Stimulated activated CD4-positive, alpha-beta T cell treated with anti-CD3 and anti-CD28 coated beads, Interleukin-12 subunit alpha, Interleukin-12 subunit beta, amount 100 ng/mL, for 24 hours (primary cell): ENCODE measurements at regions not wholly inside any gene's neighbourhood (a gene's known extent, or its start where the extent isn't known, plus 50 kb on each side); places are given as distances from the start of the nearest gene placed in this dataset.
"Not testable (repeated sequence)": the region's sequence is repeated elsewhere in the genome, so short reads cannot be mapped to it uniquely, and the experiment has no call there.

Experiments
- DNase-seq, 2 experiments: peaks; one replicate each; pipeline ENCODE4 v3.0.0-alpha.2; 2020; ENCODE audit warnings: low read depth in 2 of 2

- DNase-seq: no peak
These were observed 188.8 kb downstream of the EDN1 start for GRCh38 chr6:12478921-12479320.

DNA sequence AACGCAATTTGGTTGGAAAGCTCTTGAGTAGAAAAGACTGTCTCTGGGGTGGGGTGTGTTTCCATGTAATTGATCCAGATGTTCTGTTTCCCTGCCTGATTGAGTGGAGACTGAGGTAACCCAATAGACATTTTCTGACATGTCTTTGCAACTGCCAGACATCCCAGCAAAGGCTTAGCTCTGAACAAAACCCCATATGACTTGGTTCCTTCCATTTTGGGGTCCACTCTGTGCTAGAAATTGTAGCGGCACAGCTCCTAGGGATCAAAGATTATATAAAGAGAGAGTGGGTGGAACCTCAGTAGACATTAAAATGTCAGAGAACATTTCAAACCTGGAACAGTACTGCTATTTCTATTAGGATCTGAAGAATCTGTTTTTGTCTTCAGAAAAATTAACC is 189.3 kb downstream of the EDN1 start:
- no peak for DNase-seq

- DNase-seq: no peak
These were observed 189.7 kb downstream of the EDN1 start for GRCh38 chr6:12479881-12480280.

GRCh38 chr6:12480379-12480778 is 190.2 kb downstream of the EDN1 start:
- no peak for DNase-seq

- DNase-seq: no peak
These were observed 191.1 kb downstream of the EDN1 start for GRCh38 chr6:12481292-12481691.

DNA sequence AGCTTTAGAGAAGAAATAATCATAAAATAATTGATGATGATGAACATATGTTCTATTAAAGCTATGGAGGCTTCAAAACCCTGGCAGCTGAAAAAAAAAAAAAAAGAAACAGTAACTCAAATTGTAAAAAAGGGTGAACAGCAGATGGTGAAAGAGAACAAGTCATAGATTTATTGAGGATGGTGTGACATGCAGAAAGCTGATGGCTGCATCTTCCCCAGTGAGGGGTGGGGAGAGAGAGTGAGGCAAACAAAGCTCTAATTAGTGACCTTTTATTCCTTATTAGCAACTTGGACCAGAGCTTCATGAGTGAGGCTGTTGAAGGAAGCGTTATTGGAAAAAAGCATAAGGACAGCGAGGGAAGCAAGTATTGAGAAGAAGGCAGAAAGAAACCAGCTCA is 191.7 kb downstream of the EDN1 start:
- DNase-seq: no peak

GRCh38 chr6:12482386-12483375 is 192.5 kb downstream of the EDN1 start:
- no peak for DNase-seq

- no peak for DNase-seq
These were observed 193.6 kb downstream of the EDN1 start for GRCh38 chr6:12483712-12484111.

GRCh38 chr6:12484519-12484918 is 194.4 kb downstream of the EDN1 start:
- DNase-seq: no peak

DNA sequence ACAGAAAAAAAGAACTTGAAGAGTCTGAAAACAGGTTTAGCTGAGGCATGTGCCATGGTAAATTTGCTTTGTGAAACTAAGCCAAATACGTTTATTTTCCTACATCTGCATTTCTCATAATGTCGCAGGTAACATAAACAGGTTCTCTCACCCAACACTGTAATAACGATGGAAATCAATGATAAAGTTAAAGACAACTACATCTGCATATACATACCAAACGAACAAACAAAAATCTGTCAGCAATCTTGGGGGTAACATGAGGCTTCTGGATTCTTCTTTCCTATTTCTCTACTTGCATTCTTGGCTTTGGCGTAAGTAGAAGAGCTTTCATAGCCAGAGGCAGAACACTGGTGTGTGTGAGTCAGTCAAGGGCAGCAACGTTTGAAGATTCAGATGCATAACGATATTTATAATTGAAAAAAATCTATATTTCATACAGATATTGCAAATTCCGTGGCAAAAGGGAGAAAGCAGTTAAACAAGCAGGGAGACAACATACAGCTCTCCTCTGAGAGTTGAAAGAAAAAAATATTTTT is 195.1 kb downstream of the EDN1 start:
- no peak for DNase-seq

DNA sequence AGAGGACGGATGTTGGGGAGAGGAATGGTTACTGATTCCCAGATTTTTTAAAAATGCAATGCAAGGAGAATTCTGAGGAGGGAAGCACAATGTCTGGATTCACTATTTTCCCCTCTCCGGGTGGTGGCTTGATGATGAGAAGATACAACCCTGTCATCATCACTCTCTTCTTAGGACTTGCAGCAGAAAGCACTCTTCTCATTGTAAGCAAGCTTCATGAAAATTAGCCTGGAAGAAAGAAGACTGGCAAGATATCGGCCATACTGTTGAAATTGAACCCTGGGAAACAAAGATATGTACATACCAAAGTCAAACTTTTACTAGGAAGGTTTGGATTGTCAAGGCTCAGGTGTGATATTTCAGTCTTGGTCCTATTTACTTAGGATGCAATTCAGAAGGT is 195.7 kb downstream of the EDN1 start:
- DNase-seq: no peak

- no peak for DNase-seq
These were observed 200.3 kb downstream of the EDN1 start for GRCh38 chr6:12490351-12490903.

GRCh38 chr6:12490904-12491571 is 200.9 kb downstream of the EDN1 start:
- DNase-seq: peak in 1 of 2 experiments; percentile 15

DNA sequence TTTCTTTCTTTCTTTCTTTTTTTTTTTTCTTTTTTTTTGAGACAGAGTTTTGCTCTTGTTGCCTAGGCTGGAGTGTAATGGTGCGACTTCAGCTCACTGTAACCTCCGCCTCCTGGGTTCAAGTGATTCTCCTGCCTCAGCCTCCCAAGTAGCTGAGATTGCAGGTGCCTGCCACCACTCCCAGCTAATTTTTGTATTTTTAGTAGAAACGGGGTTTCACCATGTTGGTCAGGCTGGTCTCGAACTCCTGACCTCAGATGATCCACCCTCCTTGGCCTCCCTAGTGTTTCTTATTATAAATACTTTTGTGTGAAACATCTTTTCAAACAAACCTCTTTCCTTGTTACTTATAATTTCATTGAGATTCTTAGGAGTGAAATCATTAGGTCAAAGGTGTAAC is 202.8 kb downstream of the EDN1 start:
- DNase-seq: not testable (repeated sequence)

DNA sequence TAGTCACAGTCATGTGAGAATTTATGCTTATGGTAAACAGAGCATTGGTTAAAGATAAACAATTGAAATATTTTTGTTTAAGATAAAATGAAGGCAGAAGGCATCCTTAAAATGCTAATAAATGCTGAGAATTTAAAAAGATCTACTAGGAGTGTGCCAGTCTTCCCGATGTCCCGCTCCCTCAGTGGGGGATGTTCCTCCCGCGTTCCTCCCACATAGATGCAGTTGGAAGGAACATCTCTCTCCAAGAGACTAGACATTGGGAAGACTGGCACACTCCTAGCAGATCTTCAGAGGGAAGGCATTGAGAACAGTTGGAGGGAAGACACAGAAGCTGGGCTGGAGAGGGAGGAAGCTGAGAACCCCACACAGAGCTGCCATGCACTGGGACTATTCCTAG is 203.3 kb downstream of the EDN1 start:
- DNase-seq: no peak

GRCh38 chr6:12494161-12494560 is 204.0 kb downstream of the EDN1 start:
- no peak for DNase-seq

GRCh38 chr6:12501990-12502389 is 211.8 kb downstream of the EDN1 start:
- no peak for DNase-seq

GRCh38 chr6:12504325-12504966 is 212.1 kb upstream of the PHACTR1 start:
- DNase-seq: no peak

- DNase-seq: no peak
These were observed 211.1 kb upstream of the PHACTR1 start for GRCh38 chr6:12505486-12505885.

DNA sequence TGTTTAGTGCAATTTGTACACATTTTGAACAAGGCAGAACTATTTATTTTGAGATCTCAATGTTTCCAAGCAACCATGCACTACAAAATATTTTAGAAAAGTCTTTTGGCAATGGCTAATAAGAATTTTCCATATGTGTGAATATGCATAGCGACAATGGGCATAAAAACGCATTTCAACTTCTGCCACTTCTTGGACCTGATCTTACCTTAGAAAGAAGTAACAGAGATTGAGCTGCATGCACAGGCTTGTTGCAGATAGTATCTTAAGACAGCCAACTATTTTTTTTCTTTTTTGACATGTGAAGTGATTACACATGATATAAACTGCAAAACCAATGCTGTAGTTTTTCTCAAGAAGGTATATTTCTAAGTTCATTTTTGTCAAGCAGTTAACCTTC is 210.4 kb upstream of the PHACTR1 start:
- DNase-seq: no peak

- no peak for DNase-seq
These were observed 208.9 kb upstream of the PHACTR1 start for GRCh38 chr6:12507636-12508035.

DNA sequence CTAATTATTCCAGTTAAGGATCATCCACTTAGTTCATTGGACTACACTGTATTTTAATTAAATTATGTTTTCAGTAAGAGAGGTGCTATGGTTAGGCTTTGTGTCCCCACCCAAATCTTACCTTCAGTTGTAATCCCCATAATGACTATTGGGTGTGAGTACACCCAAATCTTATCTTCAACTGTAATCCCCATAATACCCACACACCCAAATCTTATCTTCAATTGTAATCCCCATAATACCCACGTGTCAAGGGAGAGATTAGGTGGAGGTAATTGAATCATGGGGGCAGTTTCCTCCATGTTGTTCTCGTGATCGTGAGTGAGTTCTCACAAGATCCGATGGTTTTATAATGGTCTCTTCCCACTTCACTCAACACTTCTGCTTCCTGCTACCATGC is 208.0 kb upstream of the PHACTR1 start:
- no peak for DNase-seq
